T47D (cell line): ENCODE measurements at regions not wholly inside any gene's neighbourhood (a gene's known extent, or its start where the extent isn't known, plus 50 kb on each side); places are given as distances from the start of the nearest gene placed in this dataset.

Experiments
- DNase-seq, 2 experiments: peaks; one replicate each; pipeline versions ENCODE4 v3.0.0 to v3.0.0-alpha.2; 2011 to 2012; ENCODE audit warnings: low read depth in 1 of 2, low spot score in 1 of 2
- JUND ChIP-seq: IDR thresholded peaks from 2 replicates; pipeline ENCODE4 v1.6.1; 2012; ENCODE audit warnings: low read depth
- in situ Hi-C: cut with HindIII; loops from 2 replicates; pipeline ENCODE4 v1.10.0; 2016; ENCODE audit warnings: low sequenced_read_pairs, low pct_unique_long_range_greater_than_20kb

DNA sequence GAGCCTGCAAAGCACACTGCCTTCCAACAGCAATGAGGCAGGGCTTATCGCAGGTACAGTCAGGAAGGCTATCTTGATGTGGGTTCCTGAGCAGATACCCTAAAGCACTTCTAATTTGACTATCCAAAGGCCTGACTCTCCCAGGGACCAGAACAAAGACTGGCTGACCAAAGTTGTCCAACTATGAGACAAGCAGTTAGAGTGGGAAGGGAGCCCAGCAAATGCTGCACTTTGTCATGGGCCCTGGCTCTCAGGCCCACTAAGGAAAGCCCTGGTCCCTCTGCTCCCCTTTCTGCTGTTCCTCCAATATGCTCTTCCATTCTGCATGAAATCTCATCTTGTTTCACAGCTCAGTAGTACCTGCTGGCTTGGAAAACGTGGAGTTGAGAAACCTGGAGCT lies 391.0 kb downstream of the RAB28 start:
- TF ChIP-seq JUND: no peak
- DNase-seq: no peak
- in situ Hi-C loops: no loop called here

DNA sequence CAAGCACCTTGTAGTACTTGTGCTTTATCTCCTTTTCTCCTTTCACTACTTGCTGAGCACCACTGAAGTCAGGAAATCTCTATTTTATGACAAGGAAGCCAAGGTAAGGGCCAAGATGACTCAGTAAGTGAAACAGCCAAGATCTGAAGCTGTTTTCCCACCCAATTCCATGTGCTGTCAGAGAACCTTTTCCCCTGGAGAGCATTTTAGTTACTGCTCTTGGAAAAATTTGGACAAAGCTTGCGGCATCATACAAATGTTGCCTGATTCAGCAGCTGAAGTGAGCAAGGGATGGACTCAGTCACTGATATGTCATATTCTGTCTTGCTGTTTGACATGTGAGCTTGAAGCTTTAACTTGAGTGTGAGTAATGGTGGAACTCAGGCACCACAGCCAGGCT lies 391.4 kb downstream of the RAB28 start:
- in situ Hi-C loops: no loop called here
- no peak for DNase-seq
- TF ChIP-seq JUND: no peak

DNA sequence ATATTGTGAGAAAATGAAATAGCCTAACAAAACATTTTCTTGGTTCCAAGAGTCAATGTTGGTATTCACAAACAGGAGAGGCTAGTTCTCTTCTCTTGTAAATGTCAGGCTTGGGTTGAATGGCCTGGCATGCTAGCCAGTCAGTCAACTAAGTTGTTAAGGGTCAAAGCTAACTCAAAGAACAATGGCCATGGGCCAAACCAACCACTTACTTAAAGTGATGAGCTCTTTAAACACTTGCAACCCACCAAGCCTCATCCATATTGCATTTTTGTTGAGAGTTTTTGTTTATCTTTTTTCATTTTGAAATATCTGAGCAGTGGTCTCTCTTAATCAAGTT lies 394.5 kb downstream of the RAB28 start:
- DNase-seq: peak in 1 of 2 experiments; percentile 9
- in situ Hi-C loops: no loop called here
- TF ChIP-seq JUND: no peak

DNA sequence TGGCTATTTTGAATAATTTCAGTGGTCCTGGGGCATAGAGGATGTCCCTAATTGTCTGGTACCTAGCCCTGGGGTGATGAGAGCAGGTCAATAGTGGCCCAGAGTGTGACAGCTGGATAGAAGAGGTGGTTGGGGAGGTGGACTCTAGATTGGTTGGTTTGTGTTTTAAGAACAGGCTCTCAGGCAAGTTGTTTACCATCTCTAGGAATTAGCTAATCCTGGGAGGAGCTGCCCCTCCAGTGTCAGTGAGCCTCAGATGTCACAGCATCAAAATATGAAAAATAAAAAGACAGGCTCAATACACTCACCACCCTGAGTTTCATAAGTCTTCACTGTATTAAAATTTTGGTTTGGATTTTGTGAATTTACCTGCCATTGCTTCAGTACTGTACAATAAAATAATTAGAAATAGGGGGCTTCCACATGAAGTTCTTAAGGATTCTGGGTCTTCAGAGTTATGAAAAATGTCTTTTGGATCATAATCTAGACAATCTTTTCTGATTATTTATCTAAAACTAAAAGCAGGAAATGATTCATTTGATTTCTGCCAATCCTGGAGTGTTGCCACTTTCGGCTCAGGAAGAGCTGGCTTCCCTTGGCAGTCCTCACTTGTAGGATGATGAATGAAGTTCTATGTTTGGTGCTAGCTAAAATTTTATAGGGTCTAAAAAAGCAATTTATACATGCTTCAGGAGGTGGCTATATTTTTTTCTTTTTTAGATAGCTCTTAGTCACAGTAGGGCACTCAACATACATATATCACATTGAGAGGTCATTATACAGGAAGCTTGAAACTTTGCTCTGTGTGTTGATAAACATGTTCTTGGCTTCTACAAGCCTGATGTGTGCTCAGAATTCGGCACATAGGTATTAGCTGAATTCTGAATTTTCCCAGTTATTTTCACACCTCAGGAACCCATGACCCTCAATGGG lies 395.1 kb downstream of the RAB28 start:
- no peak for TF ChIP-seq JUND
- DNase-seq: no peak
- in situ Hi-C loops: no loop called here

DNA sequence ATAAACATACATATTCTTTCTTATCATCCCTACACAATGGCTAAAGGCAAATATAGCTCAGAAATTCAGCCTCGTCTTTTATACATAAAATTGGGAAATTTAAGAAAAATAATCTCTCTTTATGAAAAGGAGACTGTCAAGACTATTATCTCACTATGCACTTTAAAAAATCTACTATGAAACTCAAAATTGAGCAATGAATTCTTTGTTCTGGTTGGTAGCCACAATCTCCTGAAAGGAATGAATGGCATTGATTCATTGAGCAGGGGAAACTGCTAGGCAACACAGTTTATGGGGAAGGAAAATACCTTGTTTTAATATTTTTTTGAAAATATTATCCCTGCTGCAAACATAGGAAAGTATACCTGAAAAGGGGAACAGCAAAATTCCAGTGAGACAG lies 397.1 kb downstream of the RAB28 start:
- no peak for TF ChIP-seq JUND

DNA sequence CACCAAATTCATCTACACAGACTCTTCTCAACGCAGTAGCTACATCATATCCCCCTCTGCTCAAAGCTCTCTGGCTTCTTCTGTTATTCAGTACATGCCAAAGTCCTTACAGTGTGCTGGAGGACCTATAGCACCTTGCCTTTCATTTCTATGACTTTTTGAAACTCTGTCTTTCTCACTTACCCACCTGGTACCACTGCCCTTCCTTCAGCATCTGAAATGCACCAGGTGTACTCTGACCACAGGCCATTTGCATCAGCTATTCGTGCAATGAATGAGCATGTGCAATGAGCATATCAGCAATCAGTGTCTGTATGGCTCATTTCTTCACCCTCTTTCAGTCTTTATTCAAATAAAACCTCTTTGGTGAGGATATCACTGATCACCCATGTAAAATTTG lies 399.9 kb downstream of the RAB28 start:
- in situ Hi-C loops: no loop called here
- DNase-seq: no peak
- no peak for TF ChIP-seq JUND

More for the DNA sequence above, 397.1 kb downstream of the RAB28 start:
- in situ Hi-C loops: no loop called here
- no peak for DNase-seq

DNA sequence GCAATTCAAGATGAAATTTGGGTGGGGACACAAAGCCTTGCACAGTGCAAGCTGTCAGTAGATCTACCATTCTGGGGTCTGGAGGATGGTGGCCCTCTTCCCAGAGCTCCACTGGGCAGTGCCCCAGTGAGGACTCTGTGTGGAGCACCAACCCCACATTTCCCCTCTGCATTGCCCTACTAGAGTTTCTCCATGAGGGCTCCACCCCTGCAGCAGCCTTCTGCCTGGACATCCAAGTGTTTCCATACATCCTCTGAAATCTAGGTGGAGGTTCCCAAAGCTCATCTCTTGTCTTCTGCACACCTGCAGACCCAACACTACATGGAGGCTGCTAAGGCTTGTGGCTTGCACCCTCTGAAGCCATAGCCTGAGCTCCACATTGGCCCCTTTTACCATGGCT lies 402.3 kb downstream of the RAB28 start:
- no peak for TF ChIP-seq JUND
- in situ Hi-C loops: no loop called here
- no peak for DNase-seq

DNA sequence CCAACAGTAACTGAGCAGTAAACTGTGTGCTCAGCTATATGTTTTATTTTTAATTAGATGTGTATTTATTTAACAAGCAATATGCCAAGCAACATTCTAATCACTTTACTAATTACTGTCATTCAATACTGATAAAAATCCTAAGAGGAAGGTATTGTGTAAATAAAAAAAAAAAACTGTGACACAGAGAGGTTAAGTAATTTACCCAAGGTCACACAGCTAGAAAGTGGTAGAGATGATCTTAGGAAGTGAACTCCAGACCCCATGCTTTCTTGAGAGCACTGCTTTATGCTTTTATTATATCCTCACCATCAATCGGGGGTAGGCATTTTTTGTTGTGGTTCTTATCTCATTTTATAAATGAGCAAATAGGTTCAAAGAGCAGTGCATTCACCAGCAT lies 417.1 kb downstream of the RAB28 start:
- in situ Hi-C loops: no loop called here
- DNase-seq: no peak
- no peak for TF ChIP-seq JUND

DNA sequence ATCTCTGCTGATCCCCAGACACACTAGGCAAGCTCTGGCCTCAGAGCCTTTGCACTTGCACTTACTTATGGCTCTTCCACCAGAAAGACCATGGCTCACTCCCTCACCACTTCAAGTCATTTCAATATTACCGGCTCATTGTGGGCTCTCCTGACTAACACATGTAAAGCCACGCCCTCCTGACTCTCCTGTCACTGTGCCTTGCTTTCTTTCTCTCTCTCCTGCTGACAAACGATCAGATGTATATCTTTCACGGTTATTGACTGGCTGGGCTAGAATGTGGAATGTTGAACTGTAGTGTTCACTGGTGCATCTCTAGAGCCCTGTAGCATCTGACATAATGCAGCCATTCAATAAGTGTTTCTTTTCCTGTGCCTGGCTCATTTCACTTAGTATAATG lies 425.1 kb downstream of the RAB28 start:
- in situ Hi-C loops: no loop called here
- peak in 1 of 2 experiments; percentile 17 for DNase-seq
- TF ChIP-seq JUND: no peak

DNA sequence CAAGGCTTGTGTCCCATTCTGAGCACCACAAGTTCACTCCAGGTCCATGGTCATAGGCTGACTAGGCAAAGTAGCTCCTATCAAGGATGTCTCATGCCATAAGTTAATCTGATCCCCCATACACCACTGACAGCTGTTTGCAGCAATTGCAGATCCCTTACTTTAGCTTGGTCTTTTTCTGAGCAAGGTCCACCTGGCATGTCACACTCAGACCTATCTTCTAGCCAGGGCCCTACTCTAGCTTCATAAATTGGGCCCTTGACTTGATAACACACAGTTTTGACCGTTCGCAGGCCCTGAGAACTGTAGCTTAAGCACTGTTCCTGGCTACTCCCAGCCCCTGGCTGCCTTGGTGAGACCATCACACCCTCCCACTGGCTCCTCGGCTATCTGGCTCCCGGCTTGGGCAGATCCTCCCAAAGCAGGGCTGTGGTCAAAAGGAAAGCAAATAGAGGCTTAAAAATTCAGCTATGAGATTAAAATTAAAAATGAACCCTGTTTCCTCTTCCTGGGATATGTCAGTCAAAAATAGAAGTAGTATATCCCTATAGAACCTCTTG lies 427.4 kb downstream of the RAB28 start:
- in situ Hi-C loops: no loop called here
- DNase-seq: no peak
- no peak for TF ChIP-seq JUND

DNA sequence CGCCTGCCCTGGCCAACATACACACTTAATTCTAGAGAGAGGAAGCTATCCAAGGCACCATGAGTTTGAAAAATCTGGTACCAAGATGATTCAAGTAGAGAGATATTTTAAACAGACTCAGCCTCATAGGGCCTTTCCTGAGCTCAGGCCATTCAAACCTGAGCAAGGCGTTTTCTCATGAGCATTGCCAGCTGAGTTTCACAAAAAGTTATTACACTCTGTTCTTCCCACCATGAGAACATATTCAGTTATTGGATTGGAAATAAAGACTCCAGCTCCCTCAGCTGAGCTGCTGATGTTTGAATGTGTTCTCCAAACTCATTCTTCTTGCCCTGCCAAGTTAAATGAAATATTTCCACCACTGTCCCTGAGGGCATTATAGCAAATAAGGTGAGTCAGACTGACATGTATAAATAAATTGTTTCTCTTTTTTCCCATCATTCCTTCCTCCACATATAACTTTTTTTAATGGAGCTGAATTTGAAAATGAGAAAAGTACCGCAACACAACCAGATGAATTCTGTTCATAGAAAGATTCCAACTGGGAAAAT lies 429.6 kb downstream of the RAB28 start:
- in situ Hi-C loops: no loop called here
- peak; percentile 3 to 81 for DNase-seq
- TF ChIP-seq JUND: no peak

DNA sequence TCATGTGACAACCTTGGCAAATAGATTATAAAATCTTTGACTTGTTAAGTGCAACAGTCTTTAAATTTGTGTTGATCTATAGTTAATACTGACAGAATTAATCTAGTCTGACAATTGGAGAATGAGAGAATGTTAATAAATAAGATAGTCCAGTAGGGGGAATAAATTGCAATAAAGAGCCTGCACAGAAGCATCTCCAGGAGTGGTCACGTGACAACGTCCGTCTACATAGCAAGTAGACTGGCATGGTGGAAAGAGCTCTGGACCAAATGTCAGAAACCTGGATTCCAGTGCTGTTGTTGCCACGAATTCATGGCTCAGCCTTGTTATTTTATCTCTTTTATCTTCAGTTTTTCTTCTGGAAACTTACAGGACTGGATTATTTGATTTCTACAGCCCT lies 436.5 kb downstream of the RAB28 start:
- no peak for DNase-seq
- TF ChIP-seq JUND: no peak
- in situ Hi-C loops: no loop called here

DNA sequence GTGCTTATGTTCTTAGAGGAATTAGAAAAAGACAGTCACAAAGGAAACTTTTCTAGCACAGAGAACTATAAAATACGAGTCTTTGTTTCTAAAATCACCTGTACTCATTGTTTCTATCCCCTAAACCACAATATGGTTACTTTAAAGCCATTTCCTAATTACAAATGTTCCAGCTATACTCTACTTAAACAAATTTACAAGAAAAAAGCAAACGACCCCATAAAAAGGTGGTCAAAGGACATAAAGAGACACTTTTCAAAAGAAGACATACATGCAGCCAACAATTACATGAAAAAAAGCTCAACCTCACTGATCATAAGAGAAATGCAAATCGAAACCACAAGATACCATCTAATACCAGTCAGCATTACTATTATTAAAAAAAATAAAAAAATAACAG lies 447.3 kb downstream of the RAB28 start:
- in situ Hi-C loops: no loop called here
- TF ChIP-seq JUND: no peak
- DNase-seq: no peak
